ENCODE measurements at regions not wholly inside any gene's neighbourhood (a gene's known extent, or its start where the extent isn't known, plus 50 kb on each side); places are given as distances from the start of the nearest gene placed in this dataset.

DNA sequence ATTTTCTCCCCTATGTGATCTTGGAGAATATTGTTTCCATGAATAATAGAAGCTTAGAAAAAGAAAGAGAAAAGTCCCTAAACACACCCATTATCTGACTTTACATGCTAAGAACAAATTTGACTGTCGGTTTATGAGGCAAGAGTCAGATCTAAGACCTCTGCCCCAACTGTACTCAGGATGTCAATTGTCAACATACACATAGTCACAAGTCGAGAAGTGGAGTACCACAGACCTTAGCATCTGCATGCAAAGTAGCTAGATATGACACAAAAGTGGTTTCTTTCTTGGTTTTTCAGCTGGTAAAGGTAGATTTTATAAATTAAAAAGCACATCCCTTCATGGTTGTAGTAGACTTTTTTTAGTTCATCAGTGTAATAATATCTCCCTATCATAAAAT, 97.2 kb upstream of the DPYD start:
- TF ChIP-seq, protein P1, sequence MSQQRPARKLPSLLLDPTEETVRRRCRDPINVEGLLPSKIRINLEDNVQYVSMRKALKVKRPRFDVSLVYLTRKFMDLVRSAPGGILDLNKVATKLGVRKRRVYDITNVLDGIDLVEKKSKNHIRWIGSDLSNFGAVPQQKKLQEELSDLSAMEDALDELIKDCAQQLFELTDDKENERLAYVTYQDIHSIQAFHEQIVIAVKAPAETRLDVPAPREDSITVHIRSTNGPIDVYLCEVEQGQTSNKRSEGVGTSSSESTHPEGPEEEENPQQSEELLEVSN (IDR thresholded peaks at IDR 0.05; ENCODE audit: borderline replicate concordance, low read depth), result no peak
- TF ChIP-seq MAFK (IDR thresholded peaks at IDR 0.05; ENCODE audit: partially characterized antibody), result no peak
- TF ChIP-seq, protein P2, sequence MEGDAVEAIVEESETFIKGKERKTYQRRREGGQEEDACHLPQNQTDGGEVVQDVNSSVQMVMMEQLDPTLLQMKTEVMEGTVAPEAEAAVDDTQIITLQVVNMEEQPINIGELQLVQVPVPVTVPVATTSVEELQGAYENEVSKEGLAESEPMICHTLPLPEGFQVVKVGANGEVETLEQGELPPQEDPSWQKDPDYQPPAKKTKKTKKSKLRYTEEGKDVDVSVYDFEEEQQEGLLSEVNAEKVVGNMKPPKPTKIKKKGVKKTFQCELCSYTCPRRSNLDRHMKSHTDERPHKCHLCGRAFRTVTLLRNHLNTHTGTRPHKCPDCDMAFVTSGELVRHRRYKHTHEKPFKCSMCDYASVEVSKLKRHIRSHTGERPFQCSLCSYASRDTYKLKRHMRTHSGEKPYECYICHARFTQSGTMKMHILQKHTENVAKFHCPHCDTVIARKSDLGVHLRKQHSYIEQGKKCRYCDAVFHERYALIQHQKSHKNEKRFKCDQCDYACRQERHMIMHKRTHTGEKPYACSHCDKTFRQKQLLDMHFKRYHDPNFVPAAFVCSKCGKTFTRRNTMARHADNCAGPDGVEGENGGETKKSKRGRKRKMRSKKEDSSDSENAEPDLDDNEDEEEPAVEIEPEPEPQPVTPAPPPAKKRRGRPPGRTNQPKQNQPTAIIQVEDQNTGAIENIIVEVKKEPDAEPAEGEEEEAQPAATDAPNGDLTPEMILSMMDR (IDR thresholded peaks at IDR 0.05), result no peak
- TF ChIP-seq POLR2A (IDR thresholded peaks at IDR 0.05; ENCODE audit: low read length), result no peak
- TF ChIP-seq, protein P3, sequence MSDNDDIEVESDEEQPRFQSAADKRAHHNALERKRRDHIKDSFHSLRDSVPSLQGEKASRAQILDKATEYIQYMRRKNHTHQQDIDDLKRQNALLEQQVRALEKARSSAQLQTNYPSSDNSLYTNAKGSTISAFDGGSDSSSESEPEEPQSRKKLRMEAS (IDR thresholded peaks at IDR 0.05), result no peak
